SK-N-SH (cell line): ENCODE measurements at regions not wholly inside any gene's neighbourhood (a gene's known extent, or its start where the extent isn't known, plus 50 kb on each side); places are given as distances from the start of the nearest gene placed in this dataset.

ENCODE experiments used
- CTCF ChIA-PET: fragments of 300-600, 350-600 bp; formaldehyde crosslinking; extraction: SDS; loops from one replicate; lab custom pipeline; 2021; lab: Yijun Ruan, JAX
- POLR2A ChIA-PET: fragments of 350-600 bp; sonication (Branson Sonifier 250); formaldehyde crosslinking; extraction: SDS; loops from one replicate; lab custom pipeline; 2020; ENCODE audit warnings: antibody characterized with exemption, inconsistent platforms; lab: Yijun Ruan, JAX
- DNase-seq: peaks from one replicate; pipeline ENCODE4 v3.0.0; 2012
- H2AFZ ChIP-seq: fragments of 200-600 bp; sonication (generic); 2 replicates; pipeline ENCODE4 v1.8.1; 2016; ENCODE audit warnings: antibody characterized with exemption, mild to moderate bottlenecking, low read depth
- H3F3A ChIP-seq: fragments of 200-600 bp; sonication (generic); replicated peaks from 2 replicates; pipeline ENCODE3; 2016; ENCODE audit warnings: antibody characterized with exemption, mild to moderate bottlenecking; ENCODE audit not compliant: insufficient read depth
- H3K27ac ChIP-seq, 2 experiments: fragments of 200-500 bp in 1 of 2; fragments of 200-600 bp in 1 of 2; sonication (Bioruptor generic) in 1 of 2; sonication (generic), shearing (Covaris generic) in 1 of 2; 2 replicates each; pipeline versions ENCODE4 v1.5.1 to v1.6.1; 2014 to 2016; ENCODE audit warnings: low read depth in 2 of 2, inconsistent platforms in 1 of 2, low read length in 1 of 2, mild to moderate bottlenecking in 1 of 2, mixed read lengths in 1 of 2
- H3K27me3 ChIP-seq: fragments of 200-600 bp; sonication (generic), shearing (Covaris generic); 2 replicates; pipeline ENCODE4 v1.6.1; 2016; ENCODE audit warnings: mixed run types; ENCODE audit not compliant: insufficient read depth
- H3K36me3 ChIP-seq, 2 experiments: fragments of 200-500 bp in 1 of 2; fragments of 200-600 bp in 1 of 2; sonication (Bioruptor generic) in 1 of 2; sonication (generic) in 1 of 2; replicated peaks in 1 of 2; 2 replicates each; pipeline versions ENCODE3 to v1.5.1; 2014 to 2016; ENCODE audit warnings: low read length in 1 of 2, mild to moderate bottlenecking in 1 of 2; ENCODE audit not compliant: insufficient read depth in 2 of 2, control insufficient read depth in 1 of 2
- H3K4me1 ChIP-seq, 2 experiments: fragments of 200-500 bp in 1 of 2; fragments of 200-600 bp in 1 of 2; sonication (Bioruptor generic) in 1 of 2; sonication (generic), shearing (Covaris generic) in 1 of 2; 2 replicates each; pipeline versions ENCODE4 v1.5.1 to v1.6.1; 2014 to 2016; ENCODE audit warnings: low read depth in 1 of 2, low read length in 1 of 2, mixed run types in 1 of 2; ENCODE audit not compliant: insufficient read depth in 2 of 2, control insufficient read depth in 1 of 2
- H3K4me2 ChIP-seq: fragments of 200-600 bp; sonication (generic), shearing (Covaris generic); 2 replicates; pipeline ENCODE4 v1.6.1; 2017; ENCODE audit warnings: mixed run types
- H3K4me3 ChIP-seq, 2 experiments: fragments of 200-500 bp in 1 of 2; fragments of 200-600 bp in 1 of 2; sonication (Bioruptor generic) in 1 of 2; sonication (generic), shearing (Covaris generic) in 1 of 2; 2 replicates each; pipeline versions ENCODE4 v1.5.1 to v1.8.1; 2014 to 2016; ENCODE audit warnings: low read depth in 2 of 2, inconsistent platforms in 1 of 2, low read length in 1 of 2, mild to moderate bottlenecking in 1 of 2, mixed read lengths in 1 of 2, moderate library complexity in 1 of 2
- H3K79me2 ChIP-seq: fragments of 200-600 bp; sonication (generic); 2 replicates; pipeline ENCODE4 v1.8.1; 2017; ENCODE audit warnings: mild to moderate bottlenecking; ENCODE audit not compliant: insufficient read depth
- H3K9ac ChIP-seq: fragments of 200-600 bp; sonication (generic); 2 replicates; pipeline ENCODE4 v1.6.1; 2017; ENCODE audit warnings: mixed run types
- H3K9me2 ChIP-seq: fragments of 200-600 bp; sonication (generic); 2 replicates; pipeline ENCODE4 v1.6.1; 2017; ENCODE audit warnings: mixed run types
- H3K9me3 ChIP-seq: fragments of 200-600 bp; sonication (generic); 2 replicates; pipeline ENCODE4 v1.6.1; 2017; ENCODE audit warnings: mixed run types, mild to moderate bottlenecking, moderate library complexity
- H4K20me1 ChIP-seq: fragments of 200-600 bp; sonication (generic); 2 replicates; pipeline ENCODE4 v1.6.1; 2017; ENCODE audit warnings: mild to moderate bottlenecking, mixed run types; ENCODE audit not compliant: insufficient read depth
- CHD2 ChIP-seq: fragments of 150-350 bp; IDR thresholded peaks from 2 replicates; pipeline ENCODE4 v1.6.1; 2018; ENCODE audit warnings: low read length; ENCODE audit not compliant: partially characterized antibody
- EP300 ChIP-seq, 2 experiments: IDR thresholded peaks; 2 replicates each; pipeline versions ENCODE4 v1.4.0 to v1.6.1; 2012; ENCODE audit warnings: borderline replicate concordance in 1 of 2, low read depth in 1 of 2, low read length in 1 of 2
- JUND ChIP-seq: IDR thresholded peaks from 2 replicates; pipeline ENCODE4 v1.4.0; 2012
- MAX ChIP-seq: IDR thresholded peaks from 2 replicates; pipeline ENCODE4 v1.4.0; 2012; ENCODE audit warnings: low read depth
- MEF2A ChIP-seq: IDR thresholded peaks from 2 replicates; pipeline ENCODE4 v1.4.0; 2012; ENCODE audit warnings: low read depth, borderline replicate concordance
- MXI1 ChIP-seq: IDR thresholded peaks from 2 replicates; pipeline ENCODE4 v1.6.1; 2012; ENCODE audit warnings: mild to moderate bottlenecking, low read depth, low read length, improper control_type of control experiment
- NRF1 ChIP-seq: IDR thresholded peaks from 2 replicates; pipeline ENCODE4 v1.6.1; 2012; ENCODE audit warnings: low read depth, mild to moderate bottlenecking, low read length
- PBX3 ChIP-seq: IDR thresholded peaks from 2 replicates; pipeline ENCODE4; 2012
- REST ChIP-seq: IDR thresholded peaks from 2 replicates; pipeline ENCODE4 v1.6.1; 2012; ENCODE audit warnings: mild to moderate bottlenecking, low read depth, low read length, moderate library complexity
- RXRA ChIP-seq: IDR thresholded peaks from 2 replicates; pipeline ENCODE4 v1.4.0; 2012; ENCODE audit warnings: low read depth, mild to moderate bottlenecking, borderline replicate concordance
- SMC3 ChIP-seq: IDR thresholded peaks from 2 replicates; pipeline ENCODE4 v1.6.1; 2012; ENCODE audit warnings: low read depth, low read length, improper control_type of control experiment
- TCF12 ChIP-seq: IDR thresholded peaks from 2 replicates; pipeline ENCODE4 v1.4.0; 2012
- TEAD4 ChIP-seq: IDR thresholded peaks from 2 replicates; pipeline ENCODE4 v1.4.0; 2012; ENCODE audit warnings: mild to moderate bottlenecking, borderline replicate concordance; ENCODE audit not compliant: insufficient read depth
- USF2 ChIP-seq: fragments of 150-350 bp; IDR thresholded peaks from 2 replicates; pipeline ENCODE4 v1.6.1; 2017; ENCODE audit warnings: antibody characterized with exemption, low read length, low read depth, borderline replicate concordance
- YY1 ChIP-seq: IDR thresholded peaks from 2 replicates; pipeline ENCODE4 v1.4.0; 2012; ENCODE audit warnings: low read depth, mild to moderate bottlenecking
- ZBTB33 ChIP-seq: IDR thresholded peaks from 2 replicates; pipeline ENCODE4 v1.4.0; 2012; ENCODE audit warnings: low read depth, borderline replicate concordance
- WGBS: methylation state at CpG from one replicate; pipeline ENCODE4 v1.1.6; 2017; ENCODE audit warnings: low lambda C conversion rate; 5-methylcytosine and 5-hydroxymethylcytosine counted together

- H3K4me2 ChIP-seq = no peak overlapping the region
- no peak overlapping the region for H3K27ac ChIP-seq
- H3K9me2 ChIP-seq = no peaks in the 10 kb centered on the region
- POLR2A ChIA-PET = no interaction called here
- H3K9ac ChIP-seq = no peak overlapping the region
- no peaks in the 10 kb centered on the region for H3K9me3 ChIP-seq
- no peaks in the 10 kb centered on the region for H3K4me1 ChIP-seq
- no peaks in the 10 kb centered on the region for H4K20me1 ChIP-seq
- H3K79me2 ChIP-seq = no peaks in the 10 kb centered on the region
- H3F3A ChIP-seq = no peaks in the 10 kb centered on the region
- H3K36me3 ChIP-seq = no peaks in the 10 kb centered on the region
- no peak for TF ChIP-seq YY1
- no peaks in the 10 kb centered on the region; the same call in 1 of the 2 replicates for H3K27me3 ChIP-seq
- DNase-seq = no peak
- CTCF ChIA-PET = interaction anchor here (0.6 to 1.3 kb wide), 2 partner anchors 12 to 21 kb away, joined by 3 to 4 read pairs; no protein-coding TSS in a partner anchor
- H2AFZ ChIP-seq = no peak overlapping the region
- no peak overlapping the region for H3K4me3 ChIP-seq
- 3% methylated on average over 2 of the region's 2 CpGs for WGBS
These were observed 86.0 kb downstream of the CCR1 start for GRCh38 chr3:46122091-46122490.

GRCh38 chr3:46120983-46121382, 87.1 kb downstream of the CCR1 start:
- H3F3A ChIP-seq = no peaks in the 10 kb centered on the region
- 0% methylated on average over 1 of the region's 1 CpG for WGBS
- TF ChIP-seq REST (no peak), ZBTB33 (no peak), USF2 (no peak), TEAD4 (no peak), RXRA (no peak), SMC3 (no peak), EP300 (IDR thresholded peaks at IDR 0.05; ENCODE audit: borderline replicate concordance in 1 of 2, low read depth in 1 of 2, low read length in 1 of 2) (no peak), NRF1 (no peak), YY1 (no peak), JUND (no peak), MXI1 (no peak), PBX3 (no peak), MEF2A (no peak), CHD2 (no peak), TCF12 (no peak), MAX (no peak)
- TF ChIP-seq, all 33 proteins: peak for 0
- H4K20me1 ChIP-seq = no peaks in the 10 kb centered on the region
- no peaks in the 10 kb centered on the region for H3K9me3 ChIP-seq
- no peak overlapping the region for H2AFZ ChIP-seq
- no peaks in the 10 kb centered on the region for H3K4me1 ChIP-seq
- no peaks in the 10 kb centered on the region for H3K36me3 ChIP-seq
- no peaks in the 10 kb centered on the region for H3K79me2 ChIP-seq
- no peak overlapping the region for H3K4me2 ChIP-seq
- DNase-seq = no peak
- no peak overlapping the region for H3K4me3 ChIP-seq
- ChIA-PET CTCF (interaction anchor here (0.5 kb wide), 1 partner anchor 341 kb away, joined by 3 read pairs; no protein-coding TSS in a partner anchor), POLR2A (no interaction called here)
- no peak overlapping the region for H3K9ac ChIP-seq
- H3K9me2 ChIP-seq = no peaks in the 10 kb centered on the region
- no peaks in the 10 kb centered on the region; the same call in 1 of the 2 replicates for H3K27me3 ChIP-seq
- no peak overlapping the region for H3K27ac ChIP-seq
